AG04450 (cell line): ENCODE measurements at regions not wholly inside any gene's neighbourhood (a gene's known extent, or its start where the extent isn't known, plus 50 kb on each side); places are given as distances from the start of the nearest gene placed in this dataset.

Experiments
- CTCF ChIA-PET: fragments of 300-600, 350-600 bp; formaldehyde crosslinking; extraction: SDS; loops from one replicate; lab custom pipeline; 2022; ENCODE audit warnings: antibody characterized with exemption, inconsistent platforms; lab: Charles Lee
- POLR2A ChIA-PET: fragments of 350-600 bp; formaldehyde crosslinking; extraction: SDS; loops from one replicate; lab custom pipeline; 2021; ENCODE audit warnings: antibody characterized with exemption, inconsistent platforms; lab: Yijun Ruan, JAX
- DNase-seq: peaks from one replicate; pipeline ENCODE4 v3.0.0-alpha.2; 2011; ENCODE audit warnings: low read depth, low spot score
- H3K27ac ChIP-seq: one replicate; pipeline ENCODE4 v1.5.1; 2012; ENCODE audit warnings: low read depth, low read length, control low read depth
- H3K27me3 ChIP-seq: one replicate; pipeline ENCODE4 v1.6.0; 2012; ENCODE audit warnings: low read length; ENCODE audit not compliant: control insufficient read depth, insufficient read depth
- H3K4me3 ChIP-seq: 2 replicates; pipeline ENCODE4 v1.5.1; 2011; ENCODE audit warnings: mild to moderate bottlenecking, low read depth, low read length, control low read depth
- H3K9me3 ChIP-seq: 2 replicates; pipeline ENCODE4 v1.5.1; 2012; ENCODE audit warnings: low read length; ENCODE audit not compliant: control insufficient read depth, insufficient read depth
- TF ChIP-seq, protein P1 (sequence below): IDR thresholded peaks from 2 replicates; pipeline ENCODE4 v1.5.1; 2011; ENCODE audit warnings: low read depth, low read length, control low read depth, inconsistent platforms

DNA sequence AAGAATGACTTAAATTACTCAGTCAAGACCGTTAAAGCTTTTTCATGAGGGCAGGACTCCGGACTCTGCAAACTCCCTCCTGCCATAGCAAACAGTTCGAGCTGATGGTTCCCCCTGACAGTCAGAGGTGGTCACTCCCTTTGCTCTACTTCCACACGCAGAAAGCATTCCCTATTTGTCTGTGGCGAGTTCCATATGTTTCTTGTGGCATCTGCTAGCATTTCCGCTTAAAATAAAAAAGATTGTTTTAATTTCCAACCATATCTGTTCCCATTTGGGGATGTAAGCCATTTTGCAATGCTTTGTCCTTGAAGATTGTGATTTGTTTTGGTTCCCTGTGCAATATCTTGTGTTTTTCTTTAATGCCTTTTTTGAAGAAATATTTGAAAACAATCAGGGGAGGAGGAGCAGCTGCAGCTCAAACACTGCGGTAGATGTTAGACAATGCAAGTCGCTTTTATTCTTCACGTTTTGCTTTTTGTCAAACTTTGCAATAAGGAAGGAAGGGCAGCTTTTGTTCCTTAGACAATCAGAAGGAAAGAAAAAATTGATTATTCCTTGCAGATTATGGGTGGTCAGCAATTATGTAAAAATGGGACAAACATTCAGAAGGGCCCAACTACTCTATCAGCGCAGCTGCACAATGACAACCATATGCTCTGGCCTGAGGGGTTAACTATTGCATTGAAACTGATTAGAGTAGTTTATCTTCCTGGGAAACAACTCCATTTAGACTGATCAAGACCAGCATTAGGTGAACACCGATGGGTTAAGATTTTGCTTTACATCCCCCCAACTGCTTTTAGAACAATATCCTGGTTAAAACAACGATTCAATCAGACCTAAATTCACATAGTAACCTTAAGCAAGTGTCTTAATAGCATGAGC is 425.8 kb upstream of the NRP1 start:
- TF ChIP-seq, protein P1, sequence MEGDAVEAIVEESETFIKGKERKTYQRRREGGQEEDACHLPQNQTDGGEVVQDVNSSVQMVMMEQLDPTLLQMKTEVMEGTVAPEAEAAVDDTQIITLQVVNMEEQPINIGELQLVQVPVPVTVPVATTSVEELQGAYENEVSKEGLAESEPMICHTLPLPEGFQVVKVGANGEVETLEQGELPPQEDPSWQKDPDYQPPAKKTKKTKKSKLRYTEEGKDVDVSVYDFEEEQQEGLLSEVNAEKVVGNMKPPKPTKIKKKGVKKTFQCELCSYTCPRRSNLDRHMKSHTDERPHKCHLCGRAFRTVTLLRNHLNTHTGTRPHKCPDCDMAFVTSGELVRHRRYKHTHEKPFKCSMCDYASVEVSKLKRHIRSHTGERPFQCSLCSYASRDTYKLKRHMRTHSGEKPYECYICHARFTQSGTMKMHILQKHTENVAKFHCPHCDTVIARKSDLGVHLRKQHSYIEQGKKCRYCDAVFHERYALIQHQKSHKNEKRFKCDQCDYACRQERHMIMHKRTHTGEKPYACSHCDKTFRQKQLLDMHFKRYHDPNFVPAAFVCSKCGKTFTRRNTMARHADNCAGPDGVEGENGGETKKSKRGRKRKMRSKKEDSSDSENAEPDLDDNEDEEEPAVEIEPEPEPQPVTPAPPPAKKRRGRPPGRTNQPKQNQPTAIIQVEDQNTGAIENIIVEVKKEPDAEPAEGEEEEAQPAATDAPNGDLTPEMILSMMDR: no peak
- peaks cover 3% of the 10 kb centered on the region; the same call in 1 of the 2 replicates for H3K9me3 ChIP-seq
- CTCF ChIA-PET: no interaction called here
- POLR2A ChIA-PET: no interaction called here
- no peak overlapping the region for H3K27ac ChIP-seq
- no peak for DNase-seq
- no peaks in the 10 kb centered on the region for H3K27me3 ChIP-seq
- no peak overlapping the region for H3K4me3 ChIP-seq

DNA sequence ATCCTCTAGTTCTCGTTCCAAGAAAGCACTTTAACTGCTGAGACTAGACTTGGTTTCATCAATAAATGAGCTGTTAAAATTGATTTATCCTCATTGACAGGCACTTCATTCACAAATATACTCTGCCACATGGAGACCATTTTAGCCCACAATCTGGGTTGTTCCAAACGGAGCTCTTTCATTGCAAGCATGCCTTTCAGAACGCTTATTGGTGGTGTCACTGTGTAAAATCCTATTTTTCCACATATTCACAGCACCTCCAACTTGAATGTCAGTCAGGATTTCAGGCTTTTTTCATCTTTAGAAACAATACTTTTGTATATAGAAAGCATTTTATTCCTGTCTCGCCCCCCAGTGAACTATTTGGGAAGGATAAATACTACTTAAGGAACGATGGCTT is 424.7 kb upstream of the NRP1 start:
- no peaks in the 10 kb centered on the region for H3K27me3 ChIP-seq
- CTCF ChIA-PET: no interaction called here
- POLR2A ChIA-PET: no interaction called here

DNA sequence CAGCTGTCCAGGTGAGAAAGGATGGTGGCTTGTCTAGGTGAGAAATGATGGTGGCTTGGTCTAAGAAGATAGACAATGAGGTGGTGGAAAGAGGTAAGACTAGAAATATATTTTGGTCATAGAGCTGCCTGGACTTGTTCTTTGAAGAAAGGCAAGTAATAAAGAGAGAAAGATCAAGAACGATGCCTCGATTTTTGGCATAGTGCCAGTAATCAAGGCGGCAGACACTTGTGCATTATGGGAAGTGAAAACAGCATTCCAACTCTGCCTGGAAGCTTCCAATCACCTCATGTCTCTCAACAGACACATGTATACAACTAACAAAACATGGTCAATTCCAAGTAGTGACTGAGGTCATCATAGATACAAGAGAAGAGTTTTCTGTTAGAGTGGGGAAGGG is 423.8 kb upstream of the NRP1 start:
- peaks cover 3% of the 10 kb centered on the region; the same call in 1 of the 2 replicates for H3K9me3 ChIP-seq
- ChIA-PET CTCF (no interaction called here), POLR2A (no interaction called here)
- TF ChIP-seq, protein P1: no peak
- no peak overlapping the region for H3K27ac ChIP-seq
- no peak for DNase-seq
- H3K27me3 ChIP-seq: no peaks in the 10 kb centered on the region
- no peak overlapping the region for H3K4me3 ChIP-seq

More for the DNA sequence above, 424.7 kb upstream of the NRP1 start:
- no peak overlapping the region for H3K27ac ChIP-seq
- TF ChIP-seq, protein P1: no peak
- no peak overlapping the region for H3K4me3 ChIP-seq
- no peak for DNase-seq
- H3K9me3 ChIP-seq: peaks cover 3% of the 10 kb centered on the region; the same call in 1 of the 2 replicates

DNA sequence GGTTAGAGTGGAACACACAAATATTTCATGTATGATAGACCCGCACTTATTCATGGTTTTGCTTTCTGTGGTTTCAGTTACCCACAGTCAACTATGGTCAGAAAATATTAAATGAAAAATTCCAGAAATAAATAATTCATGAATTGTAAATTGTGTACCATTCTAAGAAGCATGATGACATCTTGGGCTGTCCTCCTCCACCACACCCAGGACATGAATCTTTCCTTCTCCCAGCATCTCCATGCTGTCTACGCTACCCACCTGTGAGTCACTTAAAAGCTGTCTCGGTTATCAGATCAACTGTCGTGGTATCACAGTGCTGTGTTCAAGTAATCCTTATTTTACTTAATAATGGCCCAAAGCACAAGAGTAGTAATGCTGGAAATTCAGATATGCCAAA is 419.6 kb upstream of the NRP1 start:
- no peak for DNase-seq
- no peaks in the 10 kb centered on the region for H3K27me3 ChIP-seq
- no peak overlapping the region for H3K27ac ChIP-seq
- POLR2A ChIA-PET: no interaction called here
- TF ChIP-seq, protein P1: no peak
- no peaks in the 10 kb centered on the region for H3K9me3 ChIP-seq
- CTCF ChIA-PET: no interaction called here
- no peak overlapping the region for H3K4me3 ChIP-seq

DNA sequence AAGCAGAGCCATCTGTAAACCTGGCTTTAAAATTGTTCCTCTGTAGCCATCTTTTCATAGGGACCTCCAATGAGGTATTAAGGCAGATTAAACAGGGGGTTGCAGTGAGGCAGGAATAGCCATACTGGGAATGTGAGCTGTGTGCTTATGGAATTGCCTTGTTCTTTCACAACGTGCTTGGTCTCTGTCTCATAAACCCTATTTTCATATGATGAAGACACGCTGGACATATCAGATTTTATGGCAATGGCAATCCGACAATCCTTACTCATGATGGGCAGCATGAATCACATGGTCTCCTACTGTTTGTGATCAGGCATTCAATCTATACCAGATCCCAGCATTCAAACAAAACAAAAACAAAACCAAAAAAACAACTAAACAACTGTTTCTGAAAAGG is 418.9 kb upstream of the NRP1 start:
- no peak for DNase-seq
- TF ChIP-seq, protein P1: no peak
- CTCF ChIA-PET: no interaction called here
- Histone ChIP-seq H3K9me3 (no peaks in the 10 kb centered on the region), H3K27ac (no peak overlapping the region), H3K27me3 (peaks cover 2% of the 10 kb centered on the region), H3K4me3 (no peak overlapping the region)
- POLR2A ChIA-PET: no interaction called here
